ENCODE measurements at regions not wholly inside any gene's neighbourhood (a gene's known extent, or its start where the extent isn't known, plus 50 kb on each side); places are given as distances from the start of the nearest gene placed in this dataset.

DNA sequence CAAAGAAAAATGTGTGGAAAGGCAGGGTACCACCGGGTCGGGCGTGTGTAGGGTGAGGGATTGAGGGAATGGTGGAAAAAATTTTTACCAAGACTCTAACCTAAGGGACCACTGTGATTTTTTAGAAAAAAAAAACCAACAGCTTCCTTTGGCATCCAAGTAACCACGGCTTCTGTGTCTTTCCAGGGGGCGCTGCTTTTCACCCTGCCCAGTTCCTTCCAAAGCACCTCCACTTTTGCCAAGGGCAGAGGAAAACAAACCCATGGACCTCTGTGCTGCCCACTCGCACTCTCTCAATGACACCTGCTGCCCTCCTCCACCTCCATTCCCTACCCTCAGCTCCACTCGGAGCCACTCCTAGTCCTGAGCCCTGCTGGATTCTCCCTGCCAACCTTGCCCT is 381.0 kb downstream of the ENC1 start:
- Histone ChIP-seq H3K4me3 (ENCODE audit: low read length in 2 of 2) (no peak overlapping the region), H3K27me3 (ENCODE audit: control insufficient read depth in 1 of 2, insufficient read depth in 2 of 2, low read length in 2 of 2) (no peaks in the 10 kb centered on the region), H3K27ac (ENCODE audit: low read length) (no peak overlapping the region), H3K9me3 (ENCODE audit: control insufficient read depth in 2 of 2, low read length in 2 of 2) (peaks cover 0 to 2% of the 10 kb centered on the region in 2 donors), H3K36me3 (ENCODE audit: control insufficient read depth in 2 of 2, insufficient read depth in 2 of 2, low read length in 2 of 2) (no peaks in the 10 kb centered on the region), H3K4me1 (ENCODE audit: control insufficient read depth, insufficient read depth, low read length) (no peaks in the 10 kb centered on the region), H3K9ac (ENCODE audit: low read length in 2 of 2) (no peak overlapping the region)

DNA sequence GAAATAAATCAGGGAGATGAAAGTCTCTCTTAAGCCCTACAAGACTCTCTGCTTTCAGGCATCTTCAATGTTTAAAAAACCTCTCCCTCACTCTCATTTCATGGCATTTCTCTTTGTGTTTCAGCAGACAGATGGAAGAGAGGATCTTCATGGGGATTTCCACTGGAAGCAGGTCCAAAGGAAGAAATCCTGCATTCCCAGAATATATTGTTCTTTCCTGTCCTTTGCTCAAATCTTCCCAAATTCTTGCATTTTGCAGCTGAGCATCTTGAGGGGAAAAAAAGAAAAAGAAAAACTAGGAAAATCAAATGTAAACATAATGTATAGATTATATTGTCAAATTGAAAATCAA is 382.2 kb downstream of the ENC1 start:
- Histone ChIP-seq H3K4me3 (ENCODE audit: low read length in 2 of 2) (no peak overlapping the region), H3K36me3 (ENCODE audit: control insufficient read depth in 2 of 2, insufficient read depth in 2 of 2, low read length in 2 of 2) (no peaks in the 10 kb centered on the region), H3K9ac (ENCODE audit: low read length in 2 of 2) (no peak overlapping the region), H3K27ac (ENCODE audit: low read length) (no peak overlapping the region), H3K4me1 (ENCODE audit: control insufficient read depth, insufficient read depth, low read length) (no peaks in the 10 kb centered on the region), H3K27me3 (ENCODE audit: control insufficient read depth in 1 of 2, insufficient read depth in 2 of 2, low read length in 2 of 2) (no peaks in the 10 kb centered on the region), H3K9me3 (ENCODE audit: control insufficient read depth in 2 of 2, low read length in 2 of 2) (no peaks in the 10 kb centered on the region)

DNA sequence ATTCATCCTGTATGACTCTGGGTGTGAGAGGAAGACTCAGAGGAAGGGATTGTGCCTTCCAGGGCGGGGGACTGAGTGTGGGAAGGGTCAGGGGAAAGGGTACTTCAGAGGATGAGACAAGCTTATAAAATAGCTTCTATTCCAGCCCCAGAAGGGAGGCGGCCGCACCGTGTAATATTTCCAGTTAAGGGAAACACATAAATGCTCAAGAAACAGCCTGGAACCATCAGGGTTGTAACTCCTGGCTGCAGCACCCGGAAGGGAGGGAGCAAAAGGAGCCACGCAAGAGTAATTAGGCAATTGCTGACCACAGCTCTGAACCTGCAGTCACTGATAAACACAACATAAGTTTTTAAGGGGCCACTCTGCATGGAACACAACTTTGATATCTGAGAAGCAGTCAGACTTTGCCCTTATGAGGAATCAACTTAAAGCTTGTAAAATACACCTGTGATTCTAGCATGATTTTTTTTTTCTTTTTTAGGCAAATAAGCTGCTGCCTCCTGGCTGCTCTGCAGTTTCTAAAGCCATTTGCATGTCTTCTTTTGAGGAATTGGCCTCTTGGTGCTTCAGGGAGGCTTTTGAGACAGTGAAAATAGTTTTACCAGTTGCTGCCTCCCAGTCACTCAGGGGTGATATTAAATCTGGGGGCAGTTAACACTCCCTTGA is 382.7 kb downstream of the ENC1 start:
- H3K36me3 ChIP-seq (ENCODE audit: control insufficient read depth in 2 of 2, insufficient read depth in 2 of 2, low read length in 2 of 2): no peaks in the 10 kb centered on the region
- no peaks in the 10 kb centered on the region for H3K27me3 ChIP-seq (ENCODE audit: control insufficient read depth in 1 of 2, insufficient read depth in 2 of 2, low read length in 2 of 2)
- H3K4me1 ChIP-seq (ENCODE audit: control insufficient read depth, insufficient read depth, low read length): no peaks in the 10 kb centered on the region
- no peak overlapping the region for H3K4me3 ChIP-seq (ENCODE audit: low read length in 2 of 2)
- no peak overlapping the region for H3K9ac ChIP-seq (ENCODE audit: low read length in 2 of 2)
- peak overlapping the region; percentile 42 for H3K27ac ChIP-seq (ENCODE audit: low read length)
- H3K9me3 ChIP-seq (ENCODE audit: control insufficient read depth in 2 of 2, low read length in 2 of 2): no peaks in the 10 kb centered on the region

DNA sequence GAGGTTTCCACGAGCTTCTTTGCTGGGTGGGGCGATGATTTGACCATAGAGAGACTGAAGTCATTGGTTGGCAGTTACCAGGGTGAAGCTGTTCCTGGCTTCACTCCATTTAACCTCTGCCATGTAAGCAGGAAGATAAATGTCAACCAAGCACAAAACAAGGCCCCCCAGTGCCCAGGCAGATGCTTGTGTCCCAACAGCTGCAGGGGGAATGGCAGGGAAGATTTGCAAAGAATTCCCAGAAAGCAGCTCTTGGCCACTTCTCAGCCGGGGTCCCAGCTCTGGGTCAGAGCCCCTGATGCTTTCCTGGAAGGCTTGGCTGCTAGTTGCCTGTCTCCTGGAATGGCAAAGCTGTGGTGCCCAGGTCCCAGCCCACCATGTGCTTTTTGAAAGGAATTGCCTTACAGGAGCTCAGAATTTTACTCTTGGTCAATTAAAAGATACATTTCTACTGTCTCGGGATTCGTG is 383.4 kb downstream of the ENC1 start:
- Histone ChIP-seq H3K9ac (ENCODE audit: low read length in 2 of 2) (no peak overlapping the region), H3K9me3 (ENCODE audit: control insufficient read depth in 2 of 2, low read length in 2 of 2) (no peaks in the 10 kb centered on the region), H3K27ac (ENCODE audit: low read length) (peak overlapping the region; percentile 42), H3K27me3 (ENCODE audit: control insufficient read depth in 1 of 2, insufficient read depth in 2 of 2, low read length in 2 of 2) (no peaks in the 10 kb centered on the region), H3K4me3 (ENCODE audit: low read length in 2 of 2) (no peak overlapping the region), H3K36me3 (ENCODE audit: control insufficient read depth in 2 of 2, insufficient read depth in 2 of 2, low read length in 2 of 2) (no peaks in the 10 kb centered on the region), H3K4me1 (ENCODE audit: control insufficient read depth, insufficient read depth, low read length) (no peaks in the 10 kb centered on the region)

DNA sequence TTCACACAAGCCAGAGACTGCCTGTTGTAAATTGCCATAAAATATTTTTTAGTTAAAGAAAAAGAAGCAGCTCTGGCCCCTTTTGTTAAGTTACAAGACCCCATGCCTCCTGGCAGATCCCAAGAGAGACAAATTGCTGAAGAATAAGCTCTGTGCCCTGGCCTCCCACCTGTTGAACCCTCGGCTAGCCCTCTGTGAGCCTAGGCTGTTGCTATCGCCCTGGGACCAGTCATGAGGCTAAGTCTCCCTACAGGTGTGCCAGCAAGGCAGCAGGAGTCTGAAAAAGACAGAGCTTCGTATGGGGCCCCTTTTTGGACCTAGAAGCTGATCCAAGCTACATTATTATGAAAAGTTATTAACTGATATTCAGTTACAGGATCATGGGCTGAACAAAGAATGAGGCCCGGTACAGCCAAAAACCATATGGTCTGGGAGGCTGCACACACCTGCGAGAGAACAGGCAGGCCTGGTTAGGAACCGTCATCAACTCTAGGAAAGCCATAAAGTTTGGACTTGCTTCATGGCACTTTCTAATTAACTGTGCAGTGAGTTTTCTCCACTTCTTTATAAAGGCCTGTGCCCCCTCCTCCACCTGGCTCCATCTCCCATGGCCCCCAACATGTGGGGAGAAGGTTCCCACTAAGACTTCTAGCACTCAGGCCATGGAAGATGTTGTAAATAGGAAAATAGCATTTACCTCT is 384.7 kb downstream of the ENC1 start:
- no peak overlapping the region for H3K4me3 ChIP-seq (ENCODE audit: low read length in 2 of 2)
- H3K9me3 ChIP-seq (ENCODE audit: control insufficient read depth in 2 of 2, low read length in 2 of 2): no peaks in the 10 kb centered on the region
- H3K36me3 ChIP-seq (ENCODE audit: control insufficient read depth in 2 of 2, insufficient read depth in 2 of 2, low read length in 2 of 2): no peaks in the 10 kb centered on the region
- H3K9ac ChIP-seq (ENCODE audit: low read length in 2 of 2): no peak overlapping the region
- H3K4me1 ChIP-seq (ENCODE audit: control insufficient read depth, insufficient read depth, low read length): peaks cover 3% of the 10 kb centered on the region
- H3K27ac ChIP-seq (ENCODE audit: low read length): no peak overlapping the region
- H3K27me3 ChIP-seq (ENCODE audit: control insufficient read depth in 1 of 2, insufficient read depth in 2 of 2, low read length in 2 of 2): no peaks in the 10 kb centered on the region

DNA sequence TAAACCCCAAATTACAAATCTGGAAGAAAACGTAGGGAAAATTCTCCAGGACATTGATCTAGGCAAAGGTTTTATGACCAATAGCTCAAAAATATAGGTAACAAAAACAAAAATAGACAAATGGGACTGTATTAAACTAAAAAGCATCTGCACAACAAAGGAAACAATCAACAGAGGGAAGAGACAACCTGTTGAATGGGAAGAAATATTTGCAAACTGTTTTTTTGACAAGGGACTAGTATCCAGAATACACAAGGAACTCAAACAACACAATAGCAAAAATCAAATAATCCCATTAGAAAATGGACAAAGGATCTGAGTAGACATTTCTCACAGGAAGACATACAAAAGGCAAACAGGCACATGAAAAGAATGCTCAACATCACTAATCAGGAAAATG is 386.3 kb downstream of the ENC1 start:
- Histone ChIP-seq H3K9ac (ENCODE audit: low read length in 2 of 2) (no peak overlapping the region), H3K27ac (ENCODE audit: low read length) (no peak overlapping the region), H3K4me3 (ENCODE audit: low read length in 2 of 2) (no peak overlapping the region), H3K36me3 (ENCODE audit: control insufficient read depth in 2 of 2, insufficient read depth in 2 of 2, low read length in 2 of 2) (no peaks in the 10 kb centered on the region), H3K4me1 (ENCODE audit: control insufficient read depth, insufficient read depth, low read length) (peaks cover 3% of the 10 kb centered on the region), H3K9me3 (ENCODE audit: control insufficient read depth in 2 of 2, low read length in 2 of 2) (no peaks in the 10 kb centered on the region), H3K27me3 (ENCODE audit: control insufficient read depth in 1 of 2, insufficient read depth in 2 of 2, low read length in 2 of 2) (no peaks in the 10 kb centered on the region)

DNA sequence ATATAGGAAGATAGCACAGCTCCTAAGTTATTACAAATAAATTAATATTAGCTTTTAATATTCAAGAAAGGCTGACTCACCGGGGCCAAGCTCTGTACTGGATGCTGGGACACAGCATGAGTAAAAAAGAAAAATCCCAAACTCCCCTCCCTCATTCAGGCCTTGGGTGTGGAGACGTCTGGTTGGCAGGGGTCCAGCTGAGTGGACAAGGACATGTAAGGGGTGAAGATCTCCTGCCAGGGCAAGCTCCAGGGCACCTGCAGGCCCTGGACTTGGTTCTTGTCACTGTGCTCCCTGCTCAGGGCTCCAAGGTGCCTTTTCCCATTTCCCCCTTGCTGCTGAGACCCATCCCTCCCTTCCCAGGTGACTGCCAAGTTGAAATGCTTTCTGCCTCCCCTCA is 388.5 kb downstream of the ENC1 start:
- Histone ChIP-seq H3K27ac (ENCODE audit: low read length) (no peak overlapping the region), H3K9ac (ENCODE audit: low read length in 2 of 2) (no peak overlapping the region), H3K27me3 (ENCODE audit: control insufficient read depth in 1 of 2, insufficient read depth in 2 of 2, low read length in 2 of 2) (no peaks in the 10 kb centered on the region), H3K36me3 (ENCODE audit: control insufficient read depth in 2 of 2, insufficient read depth in 2 of 2, low read length in 2 of 2) (no peaks in the 10 kb centered on the region), H3K4me3 (ENCODE audit: low read length in 2 of 2) (no peak overlapping the region), H3K9me3 (ENCODE audit: control insufficient read depth in 2 of 2, low read length in 2 of 2) (no peaks in the 10 kb centered on the region), H3K4me1 (ENCODE audit: control insufficient read depth, insufficient read depth, low read length) (peaks cover 3% of the 10 kb centered on the region)

DNA sequence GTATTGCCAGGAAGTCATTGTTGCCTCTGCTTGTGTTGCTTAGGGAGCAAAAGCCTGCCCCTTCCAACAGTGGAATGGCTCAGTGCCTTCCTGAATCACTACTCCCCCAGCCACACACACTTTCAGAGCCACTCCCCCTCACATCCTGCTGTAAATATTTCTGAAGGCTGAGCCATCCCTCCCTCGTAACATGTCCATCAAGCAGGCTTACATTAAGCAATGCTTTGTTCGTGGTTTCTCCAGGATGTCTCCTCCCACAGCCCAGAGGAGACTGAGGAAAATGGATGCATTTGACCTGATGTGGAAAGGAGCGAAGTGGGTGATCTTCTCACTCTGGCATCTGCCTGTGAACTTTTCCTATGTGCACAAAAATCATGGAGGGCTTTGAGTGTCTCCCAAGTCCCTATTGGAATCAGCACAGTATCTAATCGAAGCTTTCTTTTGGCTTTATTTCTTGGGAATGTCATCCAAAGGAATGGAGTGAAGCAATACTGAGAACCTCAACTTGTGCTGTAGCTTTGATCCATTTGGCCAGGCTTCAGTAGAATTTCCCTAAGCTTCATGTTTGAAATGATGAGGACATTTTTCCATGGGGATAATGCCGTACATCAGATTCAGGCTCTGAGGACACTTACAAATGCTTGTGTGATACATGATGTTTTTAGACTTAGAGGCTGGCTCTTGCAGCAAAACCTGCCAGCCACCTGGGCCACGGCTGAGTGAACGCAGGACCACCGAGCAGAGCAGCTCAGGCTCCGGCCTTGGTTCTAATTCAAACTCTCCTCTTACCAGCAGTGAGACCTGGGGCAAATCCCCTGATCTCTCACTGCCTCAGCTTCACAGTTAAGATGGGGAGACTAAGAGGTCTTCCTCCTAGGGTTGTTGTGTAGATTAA is 389.1 kb downstream of the ENC1 start:
- Histone ChIP-seq H3K27ac (ENCODE audit: low read length) (no peak overlapping the region), H3K9me3 (ENCODE audit: control insufficient read depth in 2 of 2, low read length in 2 of 2) (no peaks in the 10 kb centered on the region), H3K4me1 (ENCODE audit: control insufficient read depth, insufficient read depth, low read length) (peaks cover 3% of the 10 kb centered on the region), H3K36me3 (ENCODE audit: control insufficient read depth in 2 of 2, insufficient read depth in 2 of 2, low read length in 2 of 2) (no peaks in the 10 kb centered on the region), H3K27me3 (ENCODE audit: control insufficient read depth in 1 of 2, insufficient read depth in 2 of 2, low read length in 2 of 2) (no peaks in the 10 kb centered on the region), H3K9ac (ENCODE audit: low read length in 2 of 2) (no peak overlapping the region), H3K4me3 (ENCODE audit: low read length in 2 of 2) (no peak overlapping the region)

DNA sequence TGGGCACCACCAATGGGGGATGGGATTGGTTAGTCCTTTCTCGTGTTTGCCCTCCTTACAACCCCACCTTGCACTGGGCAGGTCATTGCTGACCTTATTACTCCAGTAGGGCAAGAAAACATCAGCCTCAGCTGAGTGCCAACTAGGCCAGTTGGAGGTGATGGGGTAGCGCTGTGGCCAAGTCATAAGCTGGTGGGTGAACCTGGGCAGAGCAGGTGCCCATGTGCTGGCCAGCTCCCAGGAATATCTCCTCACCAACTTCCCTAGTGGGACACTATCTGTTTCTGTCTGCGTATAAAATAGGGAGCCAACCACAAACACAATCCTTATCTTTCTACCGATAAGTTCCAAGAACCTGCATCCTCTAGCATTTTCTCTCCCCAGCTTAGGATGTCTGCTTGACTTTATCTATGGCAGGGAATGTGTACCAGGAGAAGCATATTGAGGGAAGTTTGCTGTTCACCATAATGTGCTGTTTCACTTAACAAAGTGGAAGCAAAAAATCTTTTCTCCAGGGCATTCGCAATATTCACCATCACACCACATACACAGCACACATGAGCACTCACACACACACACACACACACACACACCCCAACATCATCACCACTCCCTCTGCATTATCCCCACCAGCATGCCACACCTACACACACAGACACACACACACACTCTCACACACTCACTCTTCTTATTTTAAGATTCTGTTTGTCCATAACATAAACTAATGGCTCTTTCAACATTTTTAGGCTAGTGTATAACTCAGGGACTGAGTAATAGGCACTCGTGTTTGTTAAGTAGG is 390.0 kb downstream of the ENC1 start:
- Histone ChIP-seq H3K4me3 (ENCODE audit: low read length in 2 of 2) (no peak overlapping the region), H3K27me3 (ENCODE audit: control insufficient read depth in 1 of 2, insufficient read depth in 2 of 2, low read length in 2 of 2) (no peaks in the 10 kb centered on the region), H3K27ac (ENCODE audit: low read length) (no peak overlapping the region), H3K4me1 (ENCODE audit: control insufficient read depth, insufficient read depth, low read length) (peaks cover 3% of the 10 kb centered on the region), H3K36me3 (ENCODE audit: control insufficient read depth in 2 of 2, insufficient read depth in 2 of 2, low read length in 2 of 2) (no peaks in the 10 kb centered on the region), H3K9ac (ENCODE audit: low read length in 2 of 2) (no peak overlapping the region), H3K9me3 (ENCODE audit: control insufficient read depth in 2 of 2, low read length in 2 of 2) (no peaks in the 10 kb centered on the region)

DNA sequence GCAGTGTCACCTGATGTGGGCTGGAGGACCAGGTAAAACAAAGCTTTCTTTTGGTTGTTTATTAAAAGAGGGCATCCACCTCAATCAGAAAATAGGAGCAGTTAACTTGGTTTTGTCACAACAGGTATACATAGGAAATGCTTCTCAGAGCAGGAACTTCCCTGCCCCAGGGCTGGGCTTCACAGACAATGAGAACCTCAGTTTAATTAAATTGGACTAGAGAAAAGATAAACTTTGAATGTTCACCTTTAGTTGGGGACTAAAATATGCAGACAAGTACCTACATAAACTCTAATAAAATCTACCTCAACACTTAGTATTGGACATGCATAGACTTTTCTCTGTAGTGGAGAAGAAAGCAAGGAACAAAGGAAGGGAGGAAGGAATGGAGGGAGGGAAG is 392.0 kb downstream of the ENC1 start:
- H3K9me3 ChIP-seq (ENCODE audit: control insufficient read depth in 2 of 2, low read length in 2 of 2): no peaks in the 10 kb centered on the region
- no peak overlapping the region for H3K27ac ChIP-seq (ENCODE audit: low read length)
- H3K9ac ChIP-seq (ENCODE audit: low read length in 2 of 2): no peak overlapping the region
- no peak overlapping the region for H3K4me3 ChIP-seq (ENCODE audit: low read length in 2 of 2)
- no peaks in the 10 kb centered on the region for H3K27me3 ChIP-seq (ENCODE audit: control insufficient read depth in 1 of 2, insufficient read depth in 2 of 2, low read length in 2 of 2)
- H3K4me1 ChIP-seq (ENCODE audit: control insufficient read depth, insufficient read depth, low read length): peaks cover 3% of the 10 kb centered on the region
- no peaks in the 10 kb centered on the region for H3K36me3 ChIP-seq (ENCODE audit: control insufficient read depth in 2 of 2, insufficient read depth in 2 of 2, low read length in 2 of 2)
